AG10803 (cell line): ENCODE measurements at regions not wholly inside any gene's neighbourhood (a gene's known extent, or its start where the extent isn't known, plus 50 kb on each side); places are given as distances from the start of the nearest gene placed in this dataset.

ENCODE experiments used
- DNase-seq: peaks from one replicate; pipeline ENCODE4 v3.0.0; 2010; ENCODE audit warnings: low read depth
- H3K4me3 ChIP-seq: 2 replicates; pipeline ENCODE4 v1.5.1; 2011; ENCODE audit warnings: mild to moderate bottlenecking, low read length, control low read depth
- TF ChIP-seq, protein P1 (sequence below): conservative IDR thresholded peaks from 2 replicates; pipeline ENCODE4 v1.5.1; 2011; ENCODE audit warnings: mild to moderate bottlenecking, low read length, control low read depth, inconsistent platforms

DNA sequence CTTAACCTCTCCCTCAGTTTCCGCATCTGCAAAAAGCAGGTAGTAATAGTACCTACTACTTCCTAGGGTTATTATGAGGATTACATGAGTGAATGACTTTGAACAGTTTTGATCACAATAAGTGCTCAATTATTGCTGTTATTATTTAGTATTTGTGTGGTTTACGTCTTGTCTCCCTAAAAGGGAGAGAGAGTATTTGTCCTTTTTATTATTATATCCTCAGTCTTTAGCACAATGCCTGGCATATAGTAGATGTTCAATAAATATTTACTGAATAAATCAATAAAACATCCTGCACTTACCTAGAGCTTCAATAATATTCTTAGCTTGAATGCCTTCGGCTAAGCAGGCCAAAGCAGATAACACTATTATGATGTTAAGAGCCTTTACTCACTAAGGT lies 160.0 kb downstream of the TANC2 start:
- DNase-seq = no peak

DNA sequence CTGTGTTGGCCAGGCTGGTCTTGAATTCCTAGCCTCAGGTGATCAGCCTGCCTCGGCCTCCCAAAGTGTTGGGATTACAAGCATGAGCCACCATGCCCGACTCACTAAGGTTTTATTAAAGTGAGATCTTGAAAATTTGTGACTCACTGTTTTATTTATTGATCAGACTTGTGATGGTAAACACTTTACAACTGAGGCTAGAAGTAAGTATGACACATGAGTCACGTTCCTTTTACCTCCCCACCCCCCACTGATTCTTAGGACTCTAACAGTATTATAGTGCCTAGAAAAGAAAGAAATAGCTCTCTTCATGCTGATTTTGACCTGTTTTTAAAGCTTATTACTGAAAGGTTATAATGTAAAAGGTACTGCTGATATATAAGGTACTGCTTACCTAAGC lies 160.6 kb downstream of the TANC2 start:
- H3K4me3 ChIP-seq = no peak overlapping the region
- no peak for DNase-seq
- TF ChIP-seq, protein P1, sequence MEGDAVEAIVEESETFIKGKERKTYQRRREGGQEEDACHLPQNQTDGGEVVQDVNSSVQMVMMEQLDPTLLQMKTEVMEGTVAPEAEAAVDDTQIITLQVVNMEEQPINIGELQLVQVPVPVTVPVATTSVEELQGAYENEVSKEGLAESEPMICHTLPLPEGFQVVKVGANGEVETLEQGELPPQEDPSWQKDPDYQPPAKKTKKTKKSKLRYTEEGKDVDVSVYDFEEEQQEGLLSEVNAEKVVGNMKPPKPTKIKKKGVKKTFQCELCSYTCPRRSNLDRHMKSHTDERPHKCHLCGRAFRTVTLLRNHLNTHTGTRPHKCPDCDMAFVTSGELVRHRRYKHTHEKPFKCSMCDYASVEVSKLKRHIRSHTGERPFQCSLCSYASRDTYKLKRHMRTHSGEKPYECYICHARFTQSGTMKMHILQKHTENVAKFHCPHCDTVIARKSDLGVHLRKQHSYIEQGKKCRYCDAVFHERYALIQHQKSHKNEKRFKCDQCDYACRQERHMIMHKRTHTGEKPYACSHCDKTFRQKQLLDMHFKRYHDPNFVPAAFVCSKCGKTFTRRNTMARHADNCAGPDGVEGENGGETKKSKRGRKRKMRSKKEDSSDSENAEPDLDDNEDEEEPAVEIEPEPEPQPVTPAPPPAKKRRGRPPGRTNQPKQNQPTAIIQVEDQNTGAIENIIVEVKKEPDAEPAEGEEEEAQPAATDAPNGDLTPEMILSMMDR = no peak

More for the DNA sequence above, 160.0 kb downstream of the TANC2 start:
- TF ChIP-seq, protein P1 = no peak
- no peak overlapping the region for H3K4me3 ChIP-seq

DNA sequence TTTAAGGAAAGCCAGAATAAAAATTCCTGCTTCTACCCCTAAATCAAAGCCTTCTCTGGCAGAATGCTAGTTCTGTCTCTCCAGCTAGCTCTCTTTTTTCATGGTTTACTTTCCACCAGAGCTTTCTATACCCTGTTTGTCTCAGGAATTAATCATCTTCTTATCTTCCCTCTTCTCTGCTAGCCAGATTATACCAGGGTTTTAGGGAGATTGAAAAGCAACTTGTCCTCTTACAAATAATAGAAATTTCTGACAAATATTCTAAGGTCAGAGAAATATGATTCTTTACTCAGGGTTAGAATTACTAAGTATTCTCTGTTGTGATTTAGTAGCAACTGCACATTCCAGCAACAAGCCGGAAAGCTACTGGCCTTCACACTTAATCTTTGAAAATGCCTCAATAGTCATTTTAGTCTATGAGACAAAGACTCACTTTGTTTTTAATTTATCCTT lies 166.4 kb downstream of the TANC2 start:
- TF ChIP-seq, protein P1 = no peak
- no peak for DNase-seq
- no peak overlapping the region for H3K4me3 ChIP-seq

DNA sequence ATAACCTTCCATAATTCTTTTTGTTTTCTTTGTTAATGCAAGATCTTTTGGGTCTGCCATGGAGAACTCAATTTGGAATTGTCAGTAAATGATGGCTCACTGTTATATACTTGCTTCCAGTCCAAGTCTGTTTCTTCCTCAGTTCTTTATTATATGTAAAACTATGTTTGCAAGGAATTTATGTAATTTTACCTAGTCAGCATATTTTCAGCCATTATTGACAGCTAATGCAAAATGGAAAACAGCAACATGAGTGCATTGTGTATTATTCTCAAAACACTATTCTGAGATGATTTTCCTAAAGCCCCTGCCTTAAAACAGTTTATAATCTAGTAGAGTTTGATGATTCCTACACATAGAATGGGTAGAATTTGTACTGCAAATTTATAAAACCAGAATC lies 167.5 kb downstream of the TANC2 start:
- DNase-seq = no peak
- TF ChIP-seq, protein P1 = no peak
- no peak overlapping the region for H3K4me3 ChIP-seq

DNA sequence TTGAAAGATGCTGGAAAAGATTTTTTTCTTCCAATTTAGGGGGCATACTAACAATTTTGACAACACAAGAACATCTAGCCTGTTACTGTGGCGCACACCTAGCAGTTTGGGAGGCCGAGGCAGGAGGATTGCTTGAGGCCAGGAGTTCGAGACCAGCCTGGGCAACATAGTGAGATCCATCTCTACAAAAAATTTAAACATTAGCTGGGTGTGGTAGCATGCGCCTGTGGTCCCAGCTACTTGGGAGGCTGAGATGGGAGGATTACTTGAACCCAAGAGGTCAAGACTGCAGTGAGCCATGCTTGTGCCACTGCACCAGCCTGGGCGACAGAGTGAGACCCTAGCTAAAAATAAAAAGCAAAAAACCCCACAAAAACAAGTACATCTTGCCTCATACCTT lies 168.8 kb downstream of the TANC2 start:
- H3K4me3 ChIP-seq = no peak overlapping the region
- TF ChIP-seq, protein P1 = no peak
- DNase-seq = no peak

DNA sequence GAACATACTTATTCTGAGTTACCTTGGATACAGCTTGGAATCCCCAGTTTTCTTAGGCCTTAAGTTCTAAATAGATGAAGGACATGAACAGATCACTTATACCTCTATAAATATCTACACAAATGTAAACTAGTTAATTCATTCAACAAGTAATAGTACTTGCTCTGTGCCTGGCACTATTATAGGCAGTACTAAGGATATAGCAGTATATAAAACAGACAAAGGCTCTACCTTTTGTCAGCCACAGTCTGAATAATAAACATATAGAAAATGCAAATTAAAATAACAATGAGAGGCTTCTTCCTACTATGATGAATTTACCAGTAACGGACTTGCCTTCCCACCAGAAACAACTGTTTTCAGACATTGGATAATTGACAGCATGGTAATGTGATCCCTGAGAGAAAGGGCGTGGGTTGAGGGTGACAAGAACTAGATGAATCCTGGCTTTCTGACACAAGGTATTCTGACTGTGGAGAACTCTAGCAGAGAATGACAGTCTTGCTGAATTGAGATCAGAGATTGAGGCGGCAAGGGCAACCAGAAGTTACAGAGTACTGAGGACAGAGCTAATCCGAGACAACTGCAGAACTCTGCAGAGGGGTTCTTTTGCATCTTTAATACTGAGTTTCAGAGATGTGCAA lies 170.5 kb downstream of the TANC2 start:
- no peak overlapping the region for H3K4me3 ChIP-seq
- DNase-seq = no peak
- TF ChIP-seq, protein P1 = no peak

DNA sequence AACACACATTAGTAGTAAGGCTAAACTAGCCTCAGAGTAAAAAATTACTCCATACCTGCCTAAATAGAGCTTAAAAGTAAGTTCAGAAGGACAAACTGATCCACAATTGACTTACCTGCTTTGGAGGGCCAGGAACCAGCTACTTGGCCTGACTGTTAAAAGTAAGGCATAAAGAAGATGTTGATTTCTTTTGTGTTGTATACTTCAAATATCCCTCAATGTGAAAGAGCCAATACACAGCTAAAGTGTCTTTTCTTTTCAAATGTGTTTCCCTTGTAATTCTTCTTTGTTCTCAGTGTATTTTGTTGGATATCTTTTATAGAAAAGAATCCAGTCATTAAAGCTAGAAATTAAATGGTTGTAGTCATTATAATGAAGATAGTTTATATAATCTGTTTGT lies 171.1 kb downstream of the TANC2 start:
- no peak for DNase-seq
- no peak overlapping the region for H3K4me3 ChIP-seq
- TF ChIP-seq, protein P1 = no peak
